AG09319 (cell line): ENCODE measurements at regions not wholly inside any gene's neighbourhood (a gene's known extent, or its start where the extent isn't known, plus 50 kb on each side); places are given as distances from the start of the nearest gene placed in this dataset.

Experiments used
- DNase-seq: peaks from one replicate; pipeline ENCODE4 v3.0.0-alpha.2; 2010; ENCODE audit warnings: low read depth; ENCODE audit errors: extremely low read depth
- TF ChIP-seq, protein P1 (sequence below): IDR thresholded peaks from 2 replicates; pipeline ENCODE4 v1.5.1; 2011; ENCODE audit warnings: low read depth, mild to moderate bottlenecking, inconsistent platforms, low read length, moderate library complexity

GRCh38 chr16:85353839-85354685 lies 241.8 kb upstream of the CIBAR2 start:
- TF ChIP-seq, protein P1, sequence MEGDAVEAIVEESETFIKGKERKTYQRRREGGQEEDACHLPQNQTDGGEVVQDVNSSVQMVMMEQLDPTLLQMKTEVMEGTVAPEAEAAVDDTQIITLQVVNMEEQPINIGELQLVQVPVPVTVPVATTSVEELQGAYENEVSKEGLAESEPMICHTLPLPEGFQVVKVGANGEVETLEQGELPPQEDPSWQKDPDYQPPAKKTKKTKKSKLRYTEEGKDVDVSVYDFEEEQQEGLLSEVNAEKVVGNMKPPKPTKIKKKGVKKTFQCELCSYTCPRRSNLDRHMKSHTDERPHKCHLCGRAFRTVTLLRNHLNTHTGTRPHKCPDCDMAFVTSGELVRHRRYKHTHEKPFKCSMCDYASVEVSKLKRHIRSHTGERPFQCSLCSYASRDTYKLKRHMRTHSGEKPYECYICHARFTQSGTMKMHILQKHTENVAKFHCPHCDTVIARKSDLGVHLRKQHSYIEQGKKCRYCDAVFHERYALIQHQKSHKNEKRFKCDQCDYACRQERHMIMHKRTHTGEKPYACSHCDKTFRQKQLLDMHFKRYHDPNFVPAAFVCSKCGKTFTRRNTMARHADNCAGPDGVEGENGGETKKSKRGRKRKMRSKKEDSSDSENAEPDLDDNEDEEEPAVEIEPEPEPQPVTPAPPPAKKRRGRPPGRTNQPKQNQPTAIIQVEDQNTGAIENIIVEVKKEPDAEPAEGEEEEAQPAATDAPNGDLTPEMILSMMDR, result no peak
- no peak for DNase-seq

DNA sequence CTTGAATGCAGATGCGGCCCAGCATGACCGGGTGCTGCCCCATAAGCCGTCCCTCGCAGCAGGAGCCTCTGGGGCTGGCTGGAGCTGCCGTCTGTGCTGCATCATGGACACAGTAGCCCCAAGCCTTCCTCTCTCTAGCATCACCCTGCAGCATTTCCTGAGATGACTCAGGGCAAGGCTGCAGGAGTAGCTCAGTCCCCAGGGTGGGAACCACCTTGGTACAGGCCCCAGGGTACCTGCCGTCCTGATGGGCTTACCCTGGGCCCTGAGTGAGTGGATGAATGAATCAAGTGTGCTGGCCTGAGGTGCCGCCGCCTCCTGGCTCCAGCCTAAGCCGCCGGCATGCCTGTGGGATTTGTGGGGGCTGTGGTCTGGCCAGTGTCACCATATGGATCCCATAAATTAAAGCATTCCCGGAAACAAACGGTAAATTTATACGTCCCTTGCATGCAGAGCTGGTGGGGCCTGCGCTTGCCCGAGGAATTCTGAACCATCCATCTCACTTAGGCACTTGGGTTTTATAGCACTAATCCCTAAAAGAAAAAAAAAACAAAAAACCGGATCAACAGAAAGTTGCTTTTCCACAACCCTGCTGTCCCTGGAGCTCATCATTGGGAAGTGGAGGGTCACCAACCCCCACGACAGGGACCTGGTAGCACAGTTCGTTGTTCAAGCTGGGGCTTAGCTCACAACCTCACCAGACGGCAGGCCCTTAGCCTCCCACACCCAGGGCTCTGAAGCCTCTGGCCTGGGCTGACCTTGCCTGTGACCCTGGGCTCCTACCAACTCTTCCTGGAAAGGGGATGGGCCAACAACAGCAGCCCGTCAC lies 242.6 kb upstream of the CIBAR2 start:
- DNase-seq, result no peak
- TF ChIP-seq, protein P1, result no peak

- DNase-seq, result no peak
- TF ChIP-seq, protein P1, result no peak
Measured at GRCh38 chr16:85355515-85355837, 243.2 kb upstream of the CIBAR2 start.

DNA sequence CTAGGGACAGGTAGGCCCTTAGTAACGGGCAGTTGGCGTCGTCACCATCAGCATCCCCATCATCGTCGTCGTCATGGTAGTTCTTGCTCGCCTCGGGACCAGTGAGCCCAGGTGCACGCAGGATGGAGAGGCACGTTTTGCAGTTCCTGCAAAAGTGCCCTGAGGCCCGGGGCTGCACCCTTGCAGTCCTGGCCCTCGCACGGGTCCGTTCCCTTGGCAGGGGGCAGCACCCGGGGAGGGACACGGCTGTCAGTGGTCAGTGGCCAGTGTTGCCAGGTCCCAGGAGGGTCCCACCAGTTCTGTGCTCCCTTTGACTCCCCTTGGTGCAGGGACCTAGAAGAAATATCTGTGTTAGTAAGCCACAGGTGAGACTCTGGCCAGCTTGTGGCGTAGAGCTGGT lies 243.9 kb upstream of the CIBAR2 start:
- TF ChIP-seq, protein P1, result no peak
- DNase-seq, result no peak

- no peak for DNase-seq
- TF ChIP-seq, protein P1, result no peak
Measured at GRCh38 chr16:85357323-85357722, 245.1 kb upstream of the CIBAR2 start.

GRCh38 chr16:85357924-85358505 lies 245.7 kb upstream of the CIBAR2 start:
- no peak for DNase-seq
- TF ChIP-seq, protein P1, result no peak

DNA sequence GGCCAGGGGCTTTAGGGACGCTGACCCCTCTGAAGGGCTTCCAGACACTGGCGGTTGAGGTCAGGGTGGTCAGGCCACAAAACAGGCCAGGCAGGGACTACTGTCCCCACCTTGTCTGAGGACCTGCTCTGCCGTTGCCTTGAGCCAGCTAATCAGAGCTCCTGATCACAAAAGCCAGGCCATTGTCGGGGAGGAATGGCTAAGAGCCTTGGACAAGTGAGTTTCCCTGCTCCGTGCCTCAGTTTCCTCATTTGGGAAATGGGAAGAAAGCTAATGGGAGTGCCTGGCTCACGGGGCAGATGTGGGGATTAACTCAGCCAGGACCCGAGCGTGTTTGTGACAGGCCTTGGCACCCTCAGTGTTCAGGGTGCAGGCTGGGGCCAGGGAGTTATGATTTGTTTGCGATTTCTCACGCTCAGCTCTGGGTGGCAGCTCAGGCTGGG lies 246.5 kb upstream of the CIBAR2 start:
- DNase-seq, result no peak
- TF ChIP-seq, protein P1, result no peak
